GM19452 (cell line): ENCODE measurements at regions not wholly inside any gene's neighbourhood (a gene's known extent, or its start where the extent isn't known, plus 50 kb on each side); places are given as distances from the start of the nearest gene placed in this dataset.
"Not testable (repeated sequence)": the region's sequence is repeated elsewhere in the genome, so short reads cannot be mapped to it uniquely, and the experiment has no call there.

Experiments
- ATAC-seq: cut with Tn5 transposase; IDR thresholded peaks from one replicate; pipeline ENCODE4 v1.9.1; 2021; ENCODE audit not compliant: unreplicated experiment

- ATAC-seq, result no peak
These were observed 254.0 kb downstream of the DMAC1 start for GRCh38 chr9:7545371-7546165.

- ATAC-seq, result no peak
These were observed 256.9 kb downstream of the DMAC1 start for GRCh38 chr9:7542693-7543092.

- no peak for ATAC-seq
These were observed 257.5 kb downstream of the DMAC1 start for GRCh38 chr9:7542126-7542525.

- ATAC-seq, result peak; percentile 89
These were observed 263.2 kb downstream of the DMAC1 start for GRCh38 chr9:7536310-7536939.

- ATAC-seq, result no peak
These were observed 265.2 kb downstream of the DMAC1 start for GRCh38 chr9:7534211-7534935.

- no peak for ATAC-seq
These were observed 266.0 kb downstream of the DMAC1 start for GRCh38 chr9:7533376-7534090.

GRCh38 chr9:7523426-7524043 lies 276.0 kb downstream of the DMAC1 start:
- ATAC-seq, result no peak

- no peak for ATAC-seq
These were observed 279.2 kb downstream of the DMAC1 start for GRCh38 chr9:7520396-7520795.

GRCh38 chr9:7516376-7516775 lies 283.2 kb downstream of the DMAC1 start:
- no peak for ATAC-seq

GRCh38 chr9:7510199-7510598 lies 289.4 kb downstream of the DMAC1 start:
- ATAC-seq, result no peak

GRCh38 chr9:7509576-7510145 lies 289.9 kb downstream of the DMAC1 start:
- ATAC-seq, result no peak

- ATAC-seq, result no peak
These were observed 291.1 kb downstream of the DMAC1 start for GRCh38 chr9:7508516-7508915.

- ATAC-seq, result no peak
These were observed 291.9 kb downstream of the DMAC1 start for GRCh38 chr9:7507566-7508270.

- no peak for ATAC-seq
These were observed 292.6 kb downstream of the DMAC1 start for GRCh38 chr9:7507026-7507425.

- no peak for ATAC-seq
These were observed 299.1 kb downstream of the DMAC1 start for GRCh38 chr9:7500521-7500920.

- no peak for ATAC-seq
These were observed 307.9 kb downstream of the DMAC1 start for GRCh38 chr9:7491641-7492040.

- ATAC-seq, result no peak
These were observed 309.1 kb downstream of the DMAC1 start for GRCh38 chr9:7490317-7491108.

- ATAC-seq, result no peak
These were observed 310.5 kb downstream of the DMAC1 start for GRCh38 chr9:7489036-7489435.

GRCh38 chr9:7484014-7484413 lies 315.6 kb downstream of the DMAC1 start:
- not testable (repeated sequence) for ATAC-seq
